Stimulated activated CD4-positive, alpha-beta T cell treated with anti-CD3 and anti-CD28 coated beads, Interleukin-12 subunit alpha, Interleukin-12 subunit beta, amount 100 ng/mL, for 24 hours (primary cell): ENCODE measurements at regions not wholly inside any gene's neighbourhood (a gene's known extent, or its start where the extent isn't known, plus 50 kb on each side); places are given as distances from the start of the nearest gene placed in this dataset.

Source experiments
- DNase-seq, 2 experiments: peaks; one replicate each; pipeline ENCODE4 v3.0.0-alpha.2; 2020; ENCODE audit warnings: low read depth in 2 of 2

GRCh38 chr4:36493251-36493650, 211.8 kb downstream of the DTHD1 start:
- DNase-seq: no peak

GRCh38 chr4:36494016-36494415, 212.6 kb downstream of the DTHD1 start:
- DNase-seq: no peak

- DNase-seq: no peak
Measured at GRCh38 chr4:36494747-36495146, 213.3 kb downstream of the DTHD1 start.

- DNase-seq: no peak
Measured at GRCh38 chr4:36502350-36502749, 220.9 kb downstream of the DTHD1 start.

- DNase-seq: no peak
Measured at GRCh38 chr4:36508394-36508793, 227.0 kb downstream of the DTHD1 start.

- DNase-seq: no peak
Measured at GRCh38 chr4:36509845-36510244, 228.4 kb downstream of the DTHD1 start.

- DNase-seq: no peak
Measured at GRCh38 chr4:36511785-36512184, 230.4 kb downstream of the DTHD1 start.

- DNase-seq: no peak
Measured at GRCh38 chr4:36516522-36517095, 235.2 kb downstream of the DTHD1 start.

GRCh38 chr4:36523182-36523581, 241.8 kb downstream of the DTHD1 start:
- DNase-seq: no peak

- no peak for DNase-seq
Measured at GRCh38 chr4:36532670-36533379, 251.4 kb downstream of the DTHD1 start.

GRCh38 chr4:36533944-36534343, 252.5 kb downstream of the DTHD1 start:
- no peak for DNase-seq

- no peak for DNase-seq
Measured at GRCh38 chr4:36547383-36547782, 266.0 kb downstream of the DTHD1 start.

GRCh38 chr4:36549252-36549651, 267.8 kb downstream of the DTHD1 start:
- no peak for DNase-seq

GRCh38 chr4:36549992-36550391, 268.6 kb downstream of the DTHD1 start:
- DNase-seq: no peak

GRCh38 chr4:36551697-36552214, 270.3 kb downstream of the DTHD1 start:
- peak in 1 of 2 experiments; percentile 4 for DNase-seq

- DNase-seq: no peak
Measured at GRCh38 chr4:36553029-36553428, 271.6 kb downstream of the DTHD1 start.

GRCh38 chr4:36553453-36553852, 272.0 kb downstream of the DTHD1 start:
- DNase-seq: no peak

- no peak for DNase-seq
Measured at GRCh38 chr4:36556984-36557383, 275.6 kb downstream of the DTHD1 start.

- DNase-seq: no peak
Measured at GRCh38 chr4:36568575-36568974, 287.2 kb downstream of the DTHD1 start.

- DNase-seq: no peak
Measured at GRCh38 chr4:36573441-36573840, 292.0 kb downstream of the DTHD1 start.

- no peak for DNase-seq
Measured at GRCh38 chr4:36574816-36575215, 293.4 kb downstream of the DTHD1 start.

GRCh38 chr4:36582198-36582597, 300.8 kb downstream of the DTHD1 start:
- DNase-seq: no peak

GRCh38 chr4:36587909-36588472, 306.6 kb downstream of the DTHD1 start:
- DNase-seq: no peak
